Vagina (tissue), 2 donors: ENCODE measurements at regions not wholly inside any gene's neighbourhood (a gene's known extent, or its start where the extent isn't known, plus 50 kb on each side); places are given as distances from the start of the nearest gene placed in this dataset.

Source experiments
- DNase-seq, 2 donors: peaks; one replicate each; pipeline ENCODE4 v3.0.0-alpha.2; 2017; ENCODE audit errors: extremely low spot score in 2 of 2
- H3K27ac ChIP-seq: fragments of 200-600 bp; sonication (generic); one replicate; pipeline ENCODE4 v1.5.1; 2019
- H3K27me3 ChIP-seq: fragments of 200-600 bp; sonication (generic); one replicate; pipeline ENCODE4 v1.5.1; 2019
- H3K36me3 ChIP-seq, 2 donors: fragments of 200-600 bp; sonication (generic); one replicate each; pipeline ENCODE4 v1.5.1; 2017 to 2019
- H3K4me1 ChIP-seq: fragments of 200-600 bp; sonication (generic); one replicate; pipeline ENCODE4 v1.5.1; 2019
- H3K4me3 ChIP-seq, 2 donors: fragments of 200-600 bp; sonication (generic); 1 replicate in 1 of 2; 2 replicates in 1 of 2; pipeline ENCODE4 v1.5.1; 2016 to 2019
- H3K9me3 ChIP-seq: fragments of 200-600 bp; sonication (generic); one replicate; pipeline ENCODE4 v1.5.1; 2019
- POLR2A ChIP-seq, 2 donors: fragments of 450-650 bp; IDR thresholded peaks; one replicate each; pipeline ENCODE4 v1.6.1; 2017; ENCODE audit warnings: antibody characterized with exemption in 2 of 2, mild to moderate bottlenecking in 2 of 2, moderate library complexity in 2 of 2
- POLR2AphosphoS5 ChIP-seq, 2 donors: sonication (generic); formaldehyde crosslinking; IDR thresholded peaks; one replicate each; pipeline ENCODE4 v1.9.0; 2017; ENCODE audit warnings: antibody characterized with exemption in 2 of 2, mild to moderate bottlenecking in 2 of 2, low read depth in 1 of 2; ENCODE audit not compliant: insufficient read depth in 1 of 2
- intact Hi-C: fragments of 100-400 bp; cut with DNase I; formaldehyde crosslinking; loops from one replicate; pipeline ENCODE4 v1.15.1; 2023
- TF ChIP-seq, protein P1 (sequence below), 3 experiments: fragments of 450-650 bp in 2 of 3; fragments of 200-600 bp in 1 of 3; sonication (generic) in 1 of 3; IDR thresholded peaks; one replicate each; pipeline ENCODE4 v1.5.1; 2017 to 2019; ENCODE audit warnings: antibody characterized with exemption in 3 of 3, mild to moderate bottlenecking in 2 of 3, moderate library complexity in 2 of 3

DNA sequence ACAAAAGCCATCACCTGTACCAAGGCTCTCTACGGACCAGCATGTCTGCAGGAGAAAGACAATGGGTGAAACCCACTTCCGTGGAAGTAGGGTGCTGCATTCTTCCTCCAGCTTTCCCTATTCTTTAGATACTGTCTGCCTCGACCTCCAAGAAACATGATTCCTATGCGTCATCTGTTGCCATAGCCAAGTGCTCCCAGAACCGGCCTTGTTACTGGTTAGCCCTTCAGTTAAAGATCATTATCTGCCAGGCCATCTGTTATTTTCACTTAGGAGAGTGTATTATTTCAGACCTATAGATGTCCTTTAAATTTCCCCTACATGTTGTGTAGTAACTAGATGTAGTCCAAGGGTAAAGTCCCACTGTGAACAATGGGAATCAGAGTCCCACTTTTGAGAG, 89.0 kb upstream of the KIAA1217 start:
- Histone ChIP-seq H3K4me1 (no peaks in the 10 kb centered on the region), H3K9me3 (no peaks in the 10 kb centered on the region), H3K27me3 (no peaks in the 10 kb centered on the region), H3K4me3 (no peak overlapping the region), H3K27ac (no peak overlapping the region), H3K36me3 (no peaks in the 10 kb centered on the region)
- TF ChIP-seq POLR2AphosphoS5 (IDR thresholded peaks at IDR 0.05; ENCODE audit: insufficient read depth in 1 of 2, low read depth in 1 of 2) (no peak), POLR2A (IDR thresholded peaks at IDR 0.05) (no peak)
- TF ChIP-seq, protein P1, sequence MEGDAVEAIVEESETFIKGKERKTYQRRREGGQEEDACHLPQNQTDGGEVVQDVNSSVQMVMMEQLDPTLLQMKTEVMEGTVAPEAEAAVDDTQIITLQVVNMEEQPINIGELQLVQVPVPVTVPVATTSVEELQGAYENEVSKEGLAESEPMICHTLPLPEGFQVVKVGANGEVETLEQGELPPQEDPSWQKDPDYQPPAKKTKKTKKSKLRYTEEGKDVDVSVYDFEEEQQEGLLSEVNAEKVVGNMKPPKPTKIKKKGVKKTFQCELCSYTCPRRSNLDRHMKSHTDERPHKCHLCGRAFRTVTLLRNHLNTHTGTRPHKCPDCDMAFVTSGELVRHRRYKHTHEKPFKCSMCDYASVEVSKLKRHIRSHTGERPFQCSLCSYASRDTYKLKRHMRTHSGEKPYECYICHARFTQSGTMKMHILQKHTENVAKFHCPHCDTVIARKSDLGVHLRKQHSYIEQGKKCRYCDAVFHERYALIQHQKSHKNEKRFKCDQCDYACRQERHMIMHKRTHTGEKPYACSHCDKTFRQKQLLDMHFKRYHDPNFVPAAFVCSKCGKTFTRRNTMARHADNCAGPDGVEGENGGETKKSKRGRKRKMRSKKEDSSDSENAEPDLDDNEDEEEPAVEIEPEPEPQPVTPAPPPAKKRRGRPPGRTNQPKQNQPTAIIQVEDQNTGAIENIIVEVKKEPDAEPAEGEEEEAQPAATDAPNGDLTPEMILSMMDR (IDR thresholded peaks at IDR 0.05), result no peak
- DNase-seq, result no peak
- intact Hi-C loops, result no loop called here

DNA sequence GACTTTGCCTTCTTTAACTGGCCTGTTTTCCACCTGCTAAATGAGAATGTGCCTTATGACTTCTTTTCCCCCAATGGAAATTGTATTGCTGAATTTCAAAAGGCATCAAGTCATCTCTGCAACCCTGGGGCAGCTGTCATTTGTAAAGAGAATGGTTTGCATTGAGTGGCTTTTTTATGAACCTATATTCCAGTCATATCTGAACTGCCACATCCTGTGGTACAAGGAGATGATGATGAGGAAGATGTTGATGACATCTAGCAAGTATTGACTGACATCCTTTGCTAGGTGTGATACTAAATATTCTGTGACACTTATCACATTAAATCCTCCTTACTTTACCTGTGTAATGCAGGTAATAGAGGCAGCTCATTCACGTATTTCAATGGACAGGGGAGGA, 88.3 kb upstream of the KIAA1217 start:
- Histone ChIP-seq H3K9me3 (no peaks in the 10 kb centered on the region), H3K36me3 (no peaks in the 10 kb centered on the region), H3K27ac (no peak overlapping the region), H3K4me1 (no peaks in the 10 kb centered on the region), H3K4me3 (no peak overlapping the region), H3K27me3 (no peaks in the 10 kb centered on the region)
- TF ChIP-seq POLR2AphosphoS5 (IDR thresholded peaks at IDR 0.05; ENCODE audit: insufficient read depth in 1 of 2, low read depth in 1 of 2), result no peak
- TF ChIP-seq, protein P1 (IDR thresholded peaks at IDR 0.05), result no peak
- no peak for TF ChIP-seq POLR2A (IDR thresholded peaks at IDR 0.05)
- intact Hi-C loops, result no loop called here
- DNase-seq, result no peak

DNA sequence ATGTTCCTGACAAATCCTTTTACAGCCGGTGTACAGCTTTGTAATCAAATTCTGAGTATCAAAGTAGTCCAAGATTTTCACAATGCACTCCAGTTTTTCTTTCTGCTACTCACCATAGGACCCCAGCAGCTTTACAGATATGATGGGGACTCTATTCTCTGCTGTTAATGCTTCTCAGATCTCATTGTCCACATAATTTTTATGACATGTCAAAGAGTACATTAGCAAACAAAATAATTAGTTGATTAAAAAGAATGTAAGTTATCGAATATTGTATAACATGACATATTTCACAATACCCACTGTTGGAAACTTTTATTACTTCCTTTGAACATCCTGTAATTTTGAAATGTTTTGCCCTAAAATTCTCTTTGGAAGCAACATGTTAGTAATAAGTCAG, 81.4 kb upstream of the KIAA1217 start:
- Histone ChIP-seq H3K4me3 (no peak overlapping the region), H3K9me3 (no peaks in the 10 kb centered on the region), H3K27me3 (no peaks in the 10 kb centered on the region), H3K4me1 (no peaks in the 10 kb centered on the region), H3K36me3 (no peaks in the 10 kb centered on the region), H3K27ac (no peak overlapping the region)
- DNase-seq, result no peak
- no peak for TF ChIP-seq POLR2AphosphoS5 (IDR thresholded peaks at IDR 0.05; ENCODE audit: insufficient read depth in 1 of 2, low read depth in 1 of 2)
- TF ChIP-seq, protein P1 (IDR thresholded peaks at IDR 0.05), result no peak
- intact Hi-C loops, result no loop called here

DNA sequence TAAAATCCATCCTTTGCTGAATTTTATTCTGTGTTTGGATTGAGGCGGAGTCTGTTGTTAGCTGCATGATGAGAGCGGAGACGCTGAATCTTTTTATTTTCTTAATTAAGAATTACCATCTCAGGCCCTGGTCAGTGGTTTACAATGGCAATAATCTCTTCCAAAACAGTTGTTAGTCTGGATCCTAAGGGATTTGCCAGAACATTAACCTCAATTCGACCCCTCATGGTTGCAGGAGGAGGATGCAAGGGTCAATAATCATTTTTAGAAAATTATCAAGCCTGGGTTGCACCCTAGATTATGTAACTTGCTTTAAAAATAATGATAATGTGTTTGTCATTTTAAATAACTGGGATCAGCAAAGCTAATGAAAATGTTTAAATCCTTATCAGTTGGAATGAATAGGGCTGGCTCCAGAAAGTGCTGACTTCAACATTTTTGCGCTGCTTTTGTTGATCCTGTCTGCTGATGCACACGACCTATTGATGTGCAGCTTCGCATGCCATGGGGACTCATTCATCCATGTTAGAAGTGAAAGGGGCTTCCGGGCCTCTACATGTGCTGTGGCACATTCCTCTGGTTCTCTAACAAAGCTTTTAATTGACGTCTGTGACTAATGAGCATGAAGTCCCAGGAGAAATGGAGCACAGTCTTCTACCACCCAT, 80.7 kb upstream of the KIAA1217 start:
- no peaks in the 10 kb centered on the region for H3K27me3 ChIP-seq
- no peak for DNase-seq
- no peak overlapping the region for H3K27ac ChIP-seq
- H3K4me3 ChIP-seq, result no peak overlapping the region
- no peaks in the 10 kb centered on the region for H3K9me3 ChIP-seq
- H3K4me1 ChIP-seq, result no peaks in the 10 kb centered on the region
- intact Hi-C loops, result no loop called here
- no peak for TF ChIP-seq POLR2A (IDR thresholded peaks at IDR 0.05)
- TF ChIP-seq POLR2AphosphoS5 (IDR thresholded peaks at IDR 0.05; ENCODE audit: insufficient read depth in 1 of 2, low read depth in 1 of 2), result no peak
- TF ChIP-seq, protein P1 (IDR thresholded peaks at IDR 0.05), result no peak
- H3K36me3 ChIP-seq, result no peaks in the 10 kb centered on the region

DNA sequence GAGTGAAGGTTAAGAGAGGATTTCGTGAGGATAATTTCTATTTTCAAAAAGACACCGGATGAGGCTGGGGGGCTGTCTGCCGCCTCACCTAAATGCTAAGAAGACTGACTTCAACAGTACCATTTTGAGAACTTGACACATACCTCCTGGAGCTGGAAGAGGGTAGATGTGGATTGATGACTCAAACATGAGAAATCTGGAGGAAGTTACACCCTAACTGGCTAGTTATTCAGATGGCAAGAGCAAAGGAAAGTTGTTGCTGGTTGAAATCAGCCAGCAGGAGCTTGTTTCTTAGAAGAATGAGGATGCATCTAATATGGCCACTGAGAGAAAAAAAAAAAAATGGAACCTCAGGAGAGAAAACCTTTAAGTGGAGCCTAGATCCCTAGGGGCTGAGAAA, 76.2 kb upstream of the KIAA1217 start:
- no peaks in the 10 kb centered on the region for H3K36me3 ChIP-seq
- H3K9me3 ChIP-seq, result no peaks in the 10 kb centered on the region
- H3K27me3 ChIP-seq, result no peaks in the 10 kb centered on the region
- H3K4me3 ChIP-seq, result no peak overlapping the region
- no peak overlapping the region for H3K27ac ChIP-seq
- DNase-seq, result no peak
- intact Hi-C loops, result no loop called here
- TF ChIP-seq POLR2A (IDR thresholded peaks at IDR 0.05), result no peak
- TF ChIP-seq, protein P1 (IDR thresholded peaks at IDR 0.05), result no peak
- no peak for TF ChIP-seq POLR2AphosphoS5 (IDR thresholded peaks at IDR 0.05; ENCODE audit: insufficient read depth in 1 of 2, low read depth in 1 of 2)
- no peaks in the 10 kb centered on the region for H3K4me1 ChIP-seq
